ENCODE measurements at regions not wholly inside any gene's neighbourhood (a gene's known extent, or its start where the extent isn't known, plus 50 kb on each side); places are given as distances from the start of the nearest gene placed in this dataset.

- TF ChIP-seq CTCF (conservative IDR thresholded peaks at IDR 0.05; ENCODE audit: low read length) (no peak), EZH2phosphoT487 (IDR thresholded peaks at IDR 0.05; ENCODE audit: borderline replicate concordance, low read depth, low read length) (no peak)
Measured at GRCh38 chr15:38945551-38946298, 381.1 kb upstream of the RASGRP1 start.

All from OCI-LY7 (cell line).